Fibroblast of the conjunctiva (primary cell): ENCODE measurements at regions not wholly inside any gene's neighbourhood (a gene's known extent, or its start where the extent isn't known, plus 50 kb on each side); places are given as distances from the start of the nearest gene placed in this dataset.
"Not testable (repeated sequence)": the region's sequence is repeated elsewhere in the genome, so short reads cannot be mapped to it uniquely, and the experiment has no call there.

Experiments used
- DNase-seq: peaks from one replicate; pipeline ENCODE4 v3.0.0-alpha.2; 2010; ENCODE audit warnings: low read depth

DNA sequence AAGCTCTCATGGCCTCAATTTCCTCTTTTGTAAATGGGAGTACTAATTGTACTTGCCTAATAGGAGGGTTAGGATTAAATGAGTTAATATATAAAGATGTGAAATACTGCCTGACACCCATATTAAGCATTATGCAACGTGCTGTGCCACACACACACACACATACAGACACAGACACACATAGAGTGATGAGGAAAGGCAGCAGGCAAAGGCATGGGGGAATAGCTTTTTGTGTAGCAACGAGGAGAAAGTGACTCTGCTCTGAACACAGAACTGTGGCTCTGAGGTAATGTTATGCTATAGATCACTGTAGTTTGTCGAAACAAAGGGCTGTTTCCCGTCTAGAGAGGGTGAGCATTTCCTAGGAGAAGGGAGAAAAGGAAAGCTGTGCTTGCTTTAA is 233.3 kb upstream of the SLCO3A1 start:
- no peak for DNase-seq

DNA sequence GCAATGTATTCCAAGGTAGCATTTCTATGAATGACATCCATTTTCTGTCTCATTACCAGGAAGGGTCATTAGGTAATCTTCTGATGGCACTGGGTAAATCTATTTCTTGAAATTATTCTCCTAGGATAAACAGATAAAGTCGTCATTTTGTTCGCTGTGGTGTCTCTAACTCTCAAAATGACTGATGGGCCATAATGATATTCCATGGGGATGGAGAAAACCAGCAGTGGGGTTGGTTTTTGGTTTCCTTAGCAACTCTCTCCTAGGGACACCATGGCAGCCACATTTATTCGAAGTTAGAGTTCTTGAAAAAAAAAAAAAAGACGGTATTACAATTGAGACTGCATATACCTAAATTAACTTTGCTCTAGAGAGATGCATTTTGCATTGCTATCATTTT is 231.3 kb upstream of the SLCO3A1 start:
- DNase-seq: no peak

- no peak for DNase-seq
Measured at GRCh38 chr15:91622711-91623342, 230.7 kb upstream of the SLCO3A1 start.

DNA sequence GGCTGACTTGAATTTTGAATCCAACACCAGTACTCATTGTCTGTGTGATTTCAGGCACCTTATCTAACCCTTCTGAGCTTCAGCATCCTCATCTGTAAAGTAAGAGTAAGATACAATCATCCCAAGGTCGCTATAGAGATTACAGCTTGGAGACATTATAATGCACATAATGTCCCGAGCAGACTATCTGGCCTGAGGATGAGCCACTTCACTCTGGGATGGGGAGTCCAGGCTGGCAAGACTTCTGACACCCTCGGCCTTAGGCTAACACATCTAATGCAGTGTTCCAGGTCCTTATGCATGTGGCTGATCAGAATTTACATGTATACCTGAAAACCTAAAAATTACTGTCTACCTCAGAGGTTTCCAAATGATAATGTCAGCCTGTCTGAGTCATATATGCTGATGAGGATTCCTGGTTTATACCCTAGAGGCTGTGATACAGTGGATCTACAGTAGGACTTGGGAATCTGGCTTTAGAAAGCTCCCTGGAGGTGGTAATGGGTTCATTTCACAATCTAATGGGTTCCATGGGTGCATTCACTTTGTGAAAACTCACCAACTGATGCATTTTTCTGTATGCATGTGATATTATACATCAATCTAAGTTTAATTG is 229.0 kb upstream of the SLCO3A1 start:
- no peak for DNase-seq

DNA sequence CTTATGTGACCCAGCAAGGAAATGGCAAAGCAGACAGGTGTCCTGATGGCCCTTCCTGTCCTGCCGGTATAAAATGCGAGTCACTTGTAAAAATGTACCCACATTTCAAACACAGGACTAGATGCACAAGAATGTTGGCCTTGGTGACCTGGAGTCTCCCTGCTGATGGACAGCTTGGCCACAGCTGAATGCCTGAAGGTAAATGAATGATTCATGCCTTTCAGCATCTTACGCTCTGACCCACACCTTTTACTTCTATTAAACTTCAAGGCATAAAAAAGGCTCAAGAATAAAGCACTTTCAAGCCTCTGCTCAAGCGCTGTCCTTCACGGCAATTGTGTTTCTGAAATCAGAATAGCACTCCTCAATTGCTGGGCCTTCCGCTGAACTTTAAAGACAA is 228.0 kb upstream of the SLCO3A1 start:
- DNase-seq: no peak

DNA sequence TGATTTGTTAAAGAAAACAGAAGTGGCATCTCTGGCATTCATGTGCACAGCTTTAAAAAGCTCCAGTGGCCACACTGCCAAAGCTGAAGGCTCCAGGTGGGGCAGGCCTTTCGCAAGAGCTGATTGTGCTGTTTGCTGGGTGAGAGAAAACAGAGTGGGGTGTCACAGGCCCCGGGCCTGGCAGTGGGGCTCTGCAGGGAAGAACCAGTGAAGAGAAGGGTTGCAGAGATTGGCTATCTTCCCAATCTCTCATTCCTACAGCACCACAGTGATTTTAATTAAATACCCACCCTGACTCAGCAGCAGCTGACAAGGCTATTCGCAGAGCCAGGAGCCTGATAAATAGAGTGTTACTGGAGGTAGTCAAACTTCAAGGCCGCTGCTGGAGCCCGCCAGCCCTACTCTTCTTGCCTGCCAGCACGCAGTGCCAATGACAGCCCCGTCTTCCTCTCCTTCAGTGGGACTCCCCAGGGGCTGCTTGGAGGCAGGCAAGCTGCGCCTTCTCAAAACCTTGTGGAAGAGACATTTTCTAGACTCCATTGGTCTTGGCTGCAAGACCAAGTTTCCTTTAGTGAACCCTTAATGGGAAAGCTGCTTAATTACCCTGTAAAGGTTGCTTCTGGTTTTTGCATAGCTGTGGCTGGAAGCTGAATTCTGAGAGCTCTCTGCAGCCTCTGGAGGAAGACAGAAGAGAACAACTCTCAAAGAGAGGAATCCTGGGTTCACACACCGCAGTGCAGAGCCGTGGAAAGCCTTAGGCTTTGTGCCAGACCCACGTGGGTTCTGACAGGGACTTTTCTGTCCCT is 225.8 kb upstream of the SLCO3A1 start:
- DNase-seq: no peak

GRCh38 chr15:91630090-91630489 is 223.4 kb upstream of the SLCO3A1 start:
- no peak for DNase-seq

- DNase-seq: no peak
Measured at GRCh38 chr15:91632176-91632575, 221.3 kb upstream of the SLCO3A1 start.

DNA sequence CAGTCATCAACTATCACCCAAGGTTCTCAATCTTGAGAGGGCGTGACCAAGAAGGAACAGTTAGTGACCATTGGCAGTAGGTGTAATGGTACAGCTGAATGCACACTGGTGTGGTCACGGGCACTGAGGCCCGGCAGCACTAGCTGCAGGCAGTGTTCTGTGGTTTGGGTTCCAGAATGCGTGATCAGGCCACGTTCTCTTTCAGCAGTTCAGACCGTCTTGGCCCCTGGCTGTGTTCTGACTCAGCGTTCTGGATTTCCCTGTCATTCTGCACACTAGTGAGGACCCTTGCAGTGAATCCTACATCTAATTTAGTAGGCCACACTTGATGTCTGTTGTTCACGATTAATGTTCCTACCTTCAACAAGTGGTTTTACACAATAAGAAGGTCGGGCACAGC is 220.5 kb upstream of the SLCO3A1 start:
- DNase-seq: no peak

- DNase-seq: no peak
Measured at GRCh38 chr15:91634179-91634578, 219.3 kb upstream of the SLCO3A1 start.

GRCh38 chr15:91635080-91635479 is 218.4 kb upstream of the SLCO3A1 start:
- DNase-seq: no peak

GRCh38 chr15:91635641-91636040 is 217.9 kb upstream of the SLCO3A1 start:
- DNase-seq: no peak

DNA sequence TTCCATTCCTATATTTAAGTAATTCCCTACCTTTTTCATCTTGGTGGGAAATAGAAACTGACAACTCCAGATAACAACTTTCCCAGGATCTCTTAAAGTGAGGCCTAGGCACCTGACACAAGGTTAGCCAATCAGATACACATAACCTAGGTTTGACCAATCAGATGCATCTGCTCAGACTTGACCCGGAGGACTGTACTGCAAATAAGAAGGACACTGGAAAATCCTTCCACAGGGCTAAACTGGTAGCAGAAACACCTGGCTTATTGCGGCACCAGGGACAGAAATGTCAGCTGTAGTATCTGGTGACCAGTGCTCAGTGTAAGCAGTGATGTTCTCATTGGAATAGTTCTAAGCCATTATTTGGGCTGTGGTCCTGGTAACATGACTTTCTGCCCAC is 204.5 kb upstream of the SLCO3A1 start:
- DNase-seq: no peak

DNA sequence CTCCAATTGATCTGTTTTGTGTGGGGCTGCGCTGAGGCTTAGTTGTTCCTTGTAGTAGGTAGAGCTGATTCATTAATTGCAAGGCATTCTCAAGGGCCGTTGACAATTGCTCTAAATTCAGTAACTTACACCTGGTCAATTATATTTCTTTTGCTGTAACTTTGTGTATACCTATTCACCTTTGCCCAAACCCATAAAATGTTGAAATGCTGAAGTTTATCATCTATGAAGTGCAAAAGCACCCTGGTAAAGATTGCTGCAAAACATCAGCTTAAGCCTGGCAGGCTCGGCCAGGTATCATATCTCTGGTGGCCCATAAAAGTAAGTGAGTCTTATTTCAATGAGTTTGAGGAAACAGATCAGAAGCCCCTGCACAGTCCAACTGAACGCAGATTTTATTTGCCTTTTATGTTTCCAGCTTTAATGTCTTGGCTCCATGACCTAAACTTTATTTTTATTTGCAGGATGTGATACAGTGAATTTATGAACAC is 203.6 kb upstream of the SLCO3A1 start:
- DNase-seq: no peak

DNA sequence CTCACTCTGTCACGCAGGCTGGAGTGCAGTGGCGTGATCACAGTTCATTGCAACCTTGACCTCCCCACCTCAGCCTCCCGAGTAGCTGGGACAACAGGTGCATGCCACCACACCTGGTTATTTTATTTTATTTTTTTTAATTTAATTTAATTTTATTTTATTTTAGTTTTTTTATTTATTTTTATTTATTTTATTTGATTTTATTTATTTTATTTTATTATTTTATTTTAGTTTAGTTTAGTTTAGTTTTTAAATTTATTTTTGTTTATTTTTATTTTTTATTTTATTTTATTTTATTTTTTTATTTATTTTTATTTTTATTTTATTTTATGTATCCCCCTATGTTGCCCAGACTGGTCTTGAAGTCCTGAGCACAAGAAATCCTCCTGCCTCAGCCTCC is 202.3 kb upstream of the SLCO3A1 start:
- no peak for DNase-seq

DNA sequence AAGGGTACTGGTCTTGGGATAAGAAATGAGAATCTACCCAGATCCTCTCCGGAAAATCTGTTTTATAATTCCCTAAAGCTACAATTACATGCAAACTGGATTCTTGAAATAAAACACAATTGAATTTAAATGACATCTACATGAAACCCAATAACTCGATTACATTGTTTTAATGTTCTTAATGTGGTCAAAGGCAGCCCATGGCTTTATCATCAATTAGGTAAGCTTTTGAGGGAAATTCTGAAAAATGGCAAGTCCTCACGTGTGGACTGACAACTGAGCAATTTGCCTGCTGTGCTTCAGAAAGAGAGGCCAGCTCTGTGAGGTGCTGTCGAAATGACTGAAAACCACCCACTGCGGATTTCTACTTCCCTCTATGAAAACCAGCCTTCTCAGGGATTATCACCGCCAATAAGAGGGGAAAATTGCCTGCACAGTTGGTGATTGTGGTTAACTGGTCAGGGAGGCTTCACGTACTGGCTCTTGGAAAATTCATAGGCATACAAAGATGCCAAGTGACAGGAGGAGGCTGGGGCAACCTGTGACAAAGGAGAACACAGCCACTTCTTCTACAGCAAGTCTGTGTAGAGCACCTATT is 200.8 kb upstream of the SLCO3A1 start:
- DNase-seq: no peak

DNA sequence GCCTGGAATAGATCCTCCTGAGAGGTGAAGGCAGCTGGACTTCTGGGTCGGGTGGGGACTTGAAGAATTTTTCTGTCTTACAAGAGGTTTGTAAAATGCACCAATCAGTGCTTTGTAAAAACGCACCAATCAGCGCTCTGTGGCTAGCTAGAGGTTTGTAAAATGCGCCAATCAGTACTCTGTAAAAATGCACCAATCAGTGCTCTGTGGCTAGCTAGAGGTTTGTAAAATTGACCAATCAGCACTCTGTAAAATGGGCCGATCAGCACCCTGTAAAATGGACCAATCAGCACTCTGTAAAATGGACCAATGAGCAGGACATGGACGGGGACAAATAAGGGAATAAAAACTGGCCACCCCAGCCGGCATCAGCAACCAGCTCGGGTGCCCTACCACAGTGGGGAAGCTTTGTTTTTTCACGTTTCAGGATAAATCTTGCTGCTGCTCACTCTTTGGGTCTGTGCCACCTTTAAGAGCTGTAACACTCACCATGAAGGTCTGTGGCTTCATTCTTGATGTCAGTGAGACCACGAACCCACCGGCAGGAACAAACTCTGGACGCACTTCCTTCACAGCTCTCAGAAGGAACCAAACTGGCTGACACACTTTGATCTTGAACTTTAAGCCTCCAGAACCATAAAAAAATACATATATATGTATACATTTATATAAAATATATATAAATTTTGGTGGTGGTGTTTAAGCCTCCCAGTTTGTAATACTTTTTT is 197.8 kb upstream of the SLCO3A1 start:
- DNase-seq: not testable (repeated sequence)

DNA sequence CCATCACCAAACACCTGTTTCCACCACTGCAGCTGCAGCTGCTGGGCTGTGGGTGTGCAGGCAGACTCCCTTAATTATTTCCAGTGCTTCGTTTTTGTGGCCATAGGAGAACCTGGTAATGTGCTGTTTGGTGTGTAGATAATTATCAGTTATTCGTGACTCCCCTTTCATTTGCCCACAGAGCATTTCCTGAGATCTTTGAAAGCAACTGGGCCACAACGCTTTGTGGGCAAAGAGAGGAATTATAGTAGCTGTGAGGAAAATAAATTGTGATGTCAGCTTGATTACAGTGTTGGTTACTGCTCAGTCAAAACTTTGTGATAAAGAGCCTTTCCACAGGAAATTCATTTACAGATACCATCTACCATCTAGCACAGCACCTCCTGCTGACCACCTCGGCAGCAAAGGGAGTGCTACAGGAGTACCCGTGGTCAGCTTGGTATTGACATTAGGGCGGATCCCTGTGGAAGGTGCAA is 193.3 kb upstream of the SLCO3A1 start:
- DNase-seq: no peak

- DNase-seq: no peak
Measured at GRCh38 chr15:91664224-91664836, 189.2 kb upstream of the SLCO3A1 start.

GRCh38 chr15:91665212-91665611 is 188.3 kb upstream of the SLCO3A1 start:
- no peak for DNase-seq

DNA sequence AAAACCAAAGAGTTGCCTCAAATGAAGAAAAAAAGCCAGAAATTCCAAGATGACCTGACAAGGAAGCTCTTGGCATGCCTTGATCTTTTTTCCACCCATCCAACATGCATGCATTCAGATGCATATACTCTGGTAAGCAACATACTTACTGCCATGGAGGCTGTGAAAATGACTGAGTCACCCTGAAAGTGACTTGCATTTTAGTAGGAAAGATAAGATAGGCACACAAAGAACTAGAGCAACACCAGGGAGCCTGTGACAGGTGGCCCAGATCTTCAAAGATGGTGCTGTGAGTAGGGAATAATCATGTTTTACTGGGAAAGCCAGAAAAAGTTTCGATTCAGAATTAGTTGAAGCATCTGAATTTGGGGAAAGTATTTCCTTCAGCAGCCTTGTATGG is 185.1 kb upstream of the SLCO3A1 start:
- no peak for DNase-seq

- DNase-seq: no peak
Measured at GRCh38 chr15:91670108-91670507, 183.4 kb upstream of the SLCO3A1 start.
